ENCODE measurements at regions not wholly inside any gene's neighbourhood (a gene's known extent, or its start where the extent isn't known, plus 50 kb on each side); places are given as distances from the start of the nearest gene placed in this dataset.

GRCh38 chr4:163866728-163867315 lies 372.3 kb downstream of the TMA16 start:
- intact Hi-C loops (cut with micrococcal nuclease): no loop called here

- intact Hi-C loops (cut with micrococcal nuclease): no loop called here
These were observed 374.0 kb downstream of the TMA16 start for GRCh38 chr4:163868445-163868844.

GRCh38 chr4:163871078-163871477 lies 376.6 kb downstream of the TMA16 start:
- intact Hi-C loops (cut with micrococcal nuclease): no loop called here

- intact Hi-C loops (cut with micrococcal nuclease): no loop called here
These were observed 380.8 kb downstream of the TMA16 start for GRCh38 chr4:163875327-163875726.

- intact Hi-C loops (cut with micrococcal nuclease): no loop called here
These were observed 384.0 kb downstream of the TMA16 start for GRCh38 chr4:163878336-163879121.

- intact Hi-C loops (cut with micrococcal nuclease): no loop called here
These were observed 397.9 kb downstream of the TMA16 start for GRCh38 chr4:163892417-163892816.

GRCh38 chr4:163895378-163896005 lies 401.0 kb downstream of the TMA16 start:
- intact Hi-C loops (cut with micrococcal nuclease): no loop called here

- intact Hi-C loops (cut with micrococcal nuclease): no loop called here
These were observed 406.8 kb downstream of the TMA16 start for GRCh38 chr4:163901319-163901718.

- intact Hi-C loops (cut with micrococcal nuclease): no loop called here
These were observed 407.9 kb downstream of the TMA16 start for GRCh38 chr4:163902417-163902816.

- intact Hi-C loops (cut with micrococcal nuclease): no loop called here
These were observed 417.4 kb downstream of the TMA16 start for GRCh38 chr4:163911891-163912290.

GRCh38 chr4:163913571-163913970 lies 419.1 kb downstream of the TMA16 start:
- intact Hi-C loops (cut with micrococcal nuclease): no loop called here

- intact Hi-C loops (cut with micrococcal nuclease): no loop called here
These were observed 421.4 kb downstream of the TMA16 start for GRCh38 chr4:163915896-163916295.

- intact Hi-C loops (cut with micrococcal nuclease): no loop called here
These were observed 425.9 kb downstream of the TMA16 start for GRCh38 chr4:163920426-163920825.

GRCh38 chr4:163922302-163922701 lies 427.8 kb downstream of the TMA16 start:
- intact Hi-C loops (cut with micrococcal nuclease): no loop called here

- intact Hi-C loops (cut with micrococcal nuclease): no loop called here
These were observed 428.6 kb downstream of the TMA16 start for GRCh38 chr4:163923092-163923491.

- intact Hi-C loops (cut with micrococcal nuclease): no loop called here
These were observed 435.6 kb downstream of the TMA16 start for GRCh38 chr4:163930086-163930485.

- intact Hi-C loops (cut with micrococcal nuclease): no loop called here
These were observed 438.0 kb downstream of the TMA16 start for GRCh38 chr4:163932504-163932903.

GRCh38 chr4:163939597-163939996 lies 445.1 kb downstream of the TMA16 start:
- intact Hi-C loops (cut with micrococcal nuclease): no loop called here

GRCh38 chr4:163941221-163941905 lies 446.9 kb downstream of the TMA16 start:
- intact Hi-C loops (cut with micrococcal nuclease): no loop called here

- intact Hi-C loops (cut with micrococcal nuclease): no loop called here
These were observed 454.5 kb downstream of the TMA16 start for GRCh38 chr4:163948920-163949455.

- intact Hi-C loops (cut with micrococcal nuclease): no loop called here
These were observed 455.6 kb downstream of the TMA16 start for GRCh38 chr4:163949976-163950601.

All from T-helper 2 cell treated with Interferon-gamma antibody and Interleukin-4, amounts not matched to agents 100 ng/mL and 5 ng/mL, for 36 hours (primary cell).